ENCODE measurements at regions not wholly inside any gene's neighbourhood (a gene's known extent, or its start where the extent isn't known, plus 50 kb on each side); places are given as distances from the start of the nearest gene placed in this dataset.

DNA sequence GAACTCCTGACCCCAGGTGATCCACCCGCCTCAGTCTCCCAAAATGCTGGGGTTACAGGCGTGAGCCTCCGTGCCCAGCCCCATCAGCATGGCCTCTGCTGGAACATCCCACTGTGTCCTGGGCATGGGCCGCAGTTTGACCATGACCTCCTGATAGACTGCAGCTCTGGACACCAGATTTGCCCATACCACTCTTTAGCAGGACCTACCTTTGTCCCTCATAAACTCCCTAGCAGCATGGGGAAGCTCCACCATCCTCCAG lies 92.6 kb downstream of the MYCN start:
- H3K36me3 ChIP-seq (ENCODE audit: insufficient read depth, low read length), result no peaks in the 10 kb centered on the region
- no peak overlapping the region for H3K4me3 ChIP-seq (ENCODE audit: low read length, poor library complexity, severe bottlenecking)
- H3K27me3 ChIP-seq (ENCODE audit: insufficient read depth, low read length, poor library complexity, severe bottlenecking), result no peaks in the 10 kb centered on the region
- H3F3A ChIP-seq (ENCODE audit: low read depth), result no peaks in the 10 kb centered on the region
- H3K4me2 ChIP-seq (ENCODE audit: low read depth, low read length, poor library complexity, severe bottlenecking), result no peak overlapping the region
- no peaks in the 10 kb centered on the region for H3K9me2 ChIP-seq (replicated peaks; ENCODE audit: low read depth, low read length)
- TF ChIP-seq, protein P1, sequence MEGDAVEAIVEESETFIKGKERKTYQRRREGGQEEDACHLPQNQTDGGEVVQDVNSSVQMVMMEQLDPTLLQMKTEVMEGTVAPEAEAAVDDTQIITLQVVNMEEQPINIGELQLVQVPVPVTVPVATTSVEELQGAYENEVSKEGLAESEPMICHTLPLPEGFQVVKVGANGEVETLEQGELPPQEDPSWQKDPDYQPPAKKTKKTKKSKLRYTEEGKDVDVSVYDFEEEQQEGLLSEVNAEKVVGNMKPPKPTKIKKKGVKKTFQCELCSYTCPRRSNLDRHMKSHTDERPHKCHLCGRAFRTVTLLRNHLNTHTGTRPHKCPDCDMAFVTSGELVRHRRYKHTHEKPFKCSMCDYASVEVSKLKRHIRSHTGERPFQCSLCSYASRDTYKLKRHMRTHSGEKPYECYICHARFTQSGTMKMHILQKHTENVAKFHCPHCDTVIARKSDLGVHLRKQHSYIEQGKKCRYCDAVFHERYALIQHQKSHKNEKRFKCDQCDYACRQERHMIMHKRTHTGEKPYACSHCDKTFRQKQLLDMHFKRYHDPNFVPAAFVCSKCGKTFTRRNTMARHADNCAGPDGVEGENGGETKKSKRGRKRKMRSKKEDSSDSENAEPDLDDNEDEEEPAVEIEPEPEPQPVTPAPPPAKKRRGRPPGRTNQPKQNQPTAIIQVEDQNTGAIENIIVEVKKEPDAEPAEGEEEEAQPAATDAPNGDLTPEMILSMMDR (conservative IDR thresholded peaks at IDR 0.05; ENCODE audit: low read length), result no peak
- no peak for TF ChIP-seq EZH2phosphoT487 (IDR thresholded peaks at IDR 0.05; ENCODE audit: borderline replicate concordance)
- H2AFZ ChIP-seq (ENCODE audit: low read length), result no peak overlapping the region
- no peaks in the 10 kb centered on the region for H3K9me3 ChIP-seq (ENCODE audit: insufficient read depth, low read depth, low read length)
- no peaks in the 10 kb centered on the region for H3K79me2 ChIP-seq (ENCODE audit: insufficient read depth, low read length)
- no peaks in the 10 kb centered on the region for H4K20me1 ChIP-seq (ENCODE audit: insufficient read depth, low read length, poor library complexity, severe bottlenecking)
- no peaks in the 10 kb centered on the region for H3K4me1 ChIP-seq (ENCODE audit: insufficient read depth, low read length, poor library complexity, severe bottlenecking)
- no peak overlapping the region for H3K9ac ChIP-seq (ENCODE audit: low read depth, low read length, poor library complexity, severe bottlenecking)

DNA sequence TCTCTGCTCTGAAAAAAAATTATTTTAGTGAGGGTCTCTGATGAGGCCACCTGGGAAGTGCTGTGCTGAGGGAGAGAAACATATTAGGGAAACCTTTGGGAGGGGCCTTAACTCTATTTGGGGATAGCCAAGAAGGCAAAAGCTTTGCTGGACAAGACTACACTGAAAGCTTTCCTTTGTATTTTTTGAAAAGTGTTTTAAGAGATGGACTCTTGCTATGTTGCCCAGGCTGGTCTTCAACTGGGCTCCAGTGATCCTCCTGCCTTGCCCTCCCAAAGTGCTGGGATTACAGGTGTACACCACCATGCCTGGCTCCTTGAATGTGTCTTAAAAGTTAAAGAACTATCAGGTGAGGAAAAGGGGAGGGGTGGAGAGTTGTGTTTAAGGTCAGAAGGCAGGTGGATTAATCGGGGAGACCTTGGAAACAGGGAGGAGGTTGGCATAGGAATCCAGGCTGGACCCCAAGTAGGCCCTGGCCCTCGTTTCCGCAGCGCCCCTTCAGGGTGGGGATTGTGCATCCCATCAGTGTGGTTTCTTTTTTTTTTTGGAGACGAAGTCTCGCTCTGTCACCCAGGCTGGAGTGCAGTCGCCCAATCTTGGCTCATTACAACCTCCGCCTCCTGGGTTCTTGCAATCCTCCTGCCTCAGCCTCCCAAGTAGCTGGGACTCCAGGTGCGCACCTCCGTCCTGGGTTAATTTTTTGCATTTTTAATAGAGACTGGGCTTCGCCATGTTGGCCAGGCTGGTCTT lies 92.1 kb downstream of the MYCN start:
- no peaks in the 10 kb centered on the region for H3K27me3 ChIP-seq (ENCODE audit: insufficient read depth, low read length, poor library complexity, severe bottlenecking)
- H3K4me2 ChIP-seq (ENCODE audit: low read depth, low read length, poor library complexity, severe bottlenecking), result no peak overlapping the region
- no peaks in the 10 kb centered on the region for H3K9me3 ChIP-seq (ENCODE audit: insufficient read depth, low read depth, low read length)
- TF ChIP-seq, protein P1 (conservative IDR thresholded peaks at IDR 0.05; ENCODE audit: low read length), result no peak
- TF ChIP-seq EZH2phosphoT487 (IDR thresholded peaks at IDR 0.05; ENCODE audit: borderline replicate concordance), result no peak
- no peaks in the 10 kb centered on the region for H3F3A ChIP-seq (ENCODE audit: low read depth)
- no peaks in the 10 kb centered on the region for H3K79me2 ChIP-seq (ENCODE audit: insufficient read depth, low read length)
- H3K9ac ChIP-seq (ENCODE audit: low read depth, low read length, poor library complexity, severe bottlenecking), result no peak overlapping the region
- H3K4me1 ChIP-seq (ENCODE audit: insufficient read depth, low read length, poor library complexity, severe bottlenecking), result no peaks in the 10 kb centered on the region
- H3K4me3 ChIP-seq (ENCODE audit: low read length, poor library complexity, severe bottlenecking), result no peak overlapping the region
- H4K20me1 ChIP-seq (ENCODE audit: insufficient read depth, low read length, poor library complexity, severe bottlenecking), result no peaks in the 10 kb centered on the region
- no peak overlapping the region for H2AFZ ChIP-seq (ENCODE audit: low read length)
- no peaks in the 10 kb centered on the region for H3K36me3 ChIP-seq (ENCODE audit: insufficient read depth, low read length)
- no peaks in the 10 kb centered on the region for H3K9me2 ChIP-seq (replicated peaks; ENCODE audit: low read depth, low read length)

DNA sequence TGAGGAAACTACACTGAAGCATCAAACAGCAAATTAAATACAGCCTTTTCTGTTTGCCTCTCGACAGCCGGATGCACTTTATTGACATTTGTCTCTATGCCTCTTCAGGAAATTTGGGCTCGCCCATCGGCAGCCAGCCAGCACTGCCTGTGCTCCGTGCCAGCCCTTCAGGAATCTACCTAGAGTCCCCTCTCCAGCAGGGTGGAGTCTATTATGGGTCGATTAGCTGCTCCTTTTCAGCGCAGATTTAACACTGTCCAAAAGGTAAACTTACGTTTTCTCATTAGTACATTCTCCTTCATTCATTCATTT lies 91.5 kb downstream of the MYCN start:
- H3K9me3 ChIP-seq (ENCODE audit: insufficient read depth, low read depth, low read length), result no peaks in the 10 kb centered on the region
- H2AFZ ChIP-seq (ENCODE audit: low read length), result no peak overlapping the region
- TF ChIP-seq, protein P1 (conservative IDR thresholded peaks at IDR 0.05; ENCODE audit: low read length), result no peak
- TF ChIP-seq EZH2phosphoT487 (IDR thresholded peaks at IDR 0.05; ENCODE audit: borderline replicate concordance), result no peak
- H3K4me2 ChIP-seq (ENCODE audit: low read depth, low read length, poor library complexity, severe bottlenecking), result no peak overlapping the region
- no peaks in the 10 kb centered on the region for H4K20me1 ChIP-seq (ENCODE audit: insufficient read depth, low read length, poor library complexity, severe bottlenecking)
- no peaks in the 10 kb centered on the region for H3F3A ChIP-seq (ENCODE audit: low read depth)
- no peaks in the 10 kb centered on the region for H3K4me1 ChIP-seq (ENCODE audit: insufficient read depth, low read length, poor library complexity, severe bottlenecking)
- no peaks in the 10 kb centered on the region for H3K79me2 ChIP-seq (ENCODE audit: insufficient read depth, low read length)
- no peaks in the 10 kb centered on the region for H3K9me2 ChIP-seq (replicated peaks; ENCODE audit: low read depth, low read length)
- H3K9ac ChIP-seq (ENCODE audit: low read depth, low read length, poor library complexity, severe bottlenecking), result no peak overlapping the region
- H3K36me3 ChIP-seq (ENCODE audit: insufficient read depth, low read length), result no peaks in the 10 kb centered on the region
- no peak overlapping the region for H3K4me3 ChIP-seq (ENCODE audit: low read length, poor library complexity, severe bottlenecking)
- no peaks in the 10 kb centered on the region for H3K27me3 ChIP-seq (ENCODE audit: insufficient read depth, low read length, poor library complexity, severe bottlenecking)
